ENCODE measurements at regions not wholly inside any gene's neighbourhood (a gene's known extent, or its start where the extent isn't known, plus 50 kb on each side); places are given as distances from the start of the nearest gene placed in this dataset. TPM values are rescaled to one million over a fixed set of nuclear protein-coding genes. Genes with fewer than 3 reads are reported as not detected.

Small RNA genes in the stretch of these regions (small RNA-seq; reads per million reads assigned to genes)
- gene RNA5SP144, result not detected
